Pulmonary artery endothelial cell (primary cell): ENCODE measurements at regions not wholly inside any gene's neighbourhood (a gene's known extent, or its start where the extent isn't known, plus 50 kb on each side); places are given as distances from the start of the nearest gene placed in this dataset.

ENCODE experiments used
- DNase-seq: peaks from one replicate; pipeline ENCODE4 v3.0.0-alpha.2; 2011; ENCODE audit warnings: low read depth, low spot score

GRCh38 chr19:31164791-31165251 lies 184.4 kb downstream of the TSHZ3 start:
- DNase-seq: no peak

DNA sequence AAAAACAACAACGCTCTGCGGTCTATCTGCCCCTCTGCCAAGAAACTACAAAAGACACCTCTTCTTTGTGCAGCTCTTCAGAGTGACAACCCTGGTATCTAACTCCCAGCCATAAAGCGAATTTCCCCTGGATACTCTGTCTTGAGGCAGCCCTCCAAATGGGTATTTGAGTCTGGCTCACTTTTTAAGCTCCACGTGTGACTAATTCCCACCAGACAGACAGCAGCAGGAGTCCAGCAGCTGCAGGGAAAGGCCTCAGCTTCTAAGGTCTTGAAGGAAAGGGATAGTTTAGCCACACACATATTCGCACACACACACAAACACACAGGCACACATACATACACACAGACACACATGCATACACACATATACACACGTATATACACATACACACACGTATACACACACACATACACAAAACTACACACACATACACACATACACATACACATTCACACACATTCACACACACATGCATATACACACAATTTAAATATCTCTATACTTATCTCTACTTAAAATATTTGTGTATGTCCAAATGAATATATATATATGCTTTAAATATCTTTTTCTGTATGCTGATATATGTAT lies 188.8 kb downstream of the TSHZ3 start:
- DNase-seq: no peak

GRCh38 chr19:31154021-31154420 lies 195.2 kb downstream of the TSHZ3 start:
- no peak for DNase-seq

GRCh38 chr19:31152906-31153305 lies 196.3 kb downstream of the TSHZ3 start:
- no peak for DNase-seq

- DNase-seq: no peak
Measured at GRCh38 chr19:31149441-31149941, 199.7 kb downstream of the TSHZ3 start.

GRCh38 chr19:31148671-31149070 lies 200.6 kb downstream of the TSHZ3 start:
- no peak for DNase-seq

DNA sequence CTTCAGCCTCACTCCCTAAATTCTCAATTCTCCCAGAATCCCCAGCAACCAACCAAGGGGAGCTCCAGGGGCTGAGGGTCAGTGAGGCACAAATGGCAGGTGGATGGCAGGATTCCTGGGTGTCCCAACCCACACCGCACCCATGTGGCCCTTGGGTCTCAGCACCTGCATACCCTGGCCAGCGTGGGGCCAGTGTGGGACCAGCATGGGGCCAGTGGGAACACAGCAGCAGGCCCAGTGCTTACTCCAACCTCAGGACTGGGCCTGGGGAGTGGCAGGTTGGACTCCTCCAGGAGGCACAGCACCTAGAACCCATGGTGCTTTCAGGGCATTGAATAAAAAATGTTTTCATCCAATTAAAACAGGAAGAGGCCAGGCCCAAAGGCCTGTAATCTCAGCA lies 202.0 kb downstream of the TSHZ3 start:
- no peak for DNase-seq

DNA sequence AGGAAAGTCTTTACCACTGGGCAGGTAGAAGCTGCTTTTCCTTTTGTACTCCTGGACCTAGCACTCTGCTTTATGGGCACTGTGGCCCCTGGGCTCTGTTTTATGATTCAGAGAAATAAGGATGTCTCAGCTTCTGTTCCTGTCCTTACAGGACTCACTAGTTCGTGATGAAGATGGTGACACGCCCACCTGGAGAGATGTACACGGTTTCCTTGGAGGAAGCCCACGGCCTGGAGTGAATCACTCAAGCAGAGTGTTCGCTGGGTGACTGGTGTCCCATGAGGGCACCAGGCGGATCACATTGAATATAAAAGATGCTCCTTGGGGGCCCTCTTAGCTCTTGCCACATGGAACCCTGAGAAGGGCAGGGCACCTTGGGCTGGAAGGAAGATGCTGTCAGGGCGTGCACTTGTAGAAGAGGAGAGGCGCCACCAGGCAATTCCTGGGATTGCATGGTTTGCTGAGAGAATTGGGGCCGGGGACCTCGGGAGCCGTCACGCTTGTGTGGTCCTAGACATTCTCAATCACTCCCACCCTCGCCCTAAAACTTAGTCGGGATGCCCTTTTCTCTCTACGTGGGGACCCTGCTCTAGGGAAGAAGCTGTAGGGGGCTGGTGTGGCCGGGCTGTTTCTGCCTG lies 202.6 kb downstream of the TSHZ3 start:
- DNase-seq: no peak

GRCh38 chr19:31146015-31146414 lies 203.2 kb downstream of the TSHZ3 start:
- DNase-seq: no peak

DNA sequence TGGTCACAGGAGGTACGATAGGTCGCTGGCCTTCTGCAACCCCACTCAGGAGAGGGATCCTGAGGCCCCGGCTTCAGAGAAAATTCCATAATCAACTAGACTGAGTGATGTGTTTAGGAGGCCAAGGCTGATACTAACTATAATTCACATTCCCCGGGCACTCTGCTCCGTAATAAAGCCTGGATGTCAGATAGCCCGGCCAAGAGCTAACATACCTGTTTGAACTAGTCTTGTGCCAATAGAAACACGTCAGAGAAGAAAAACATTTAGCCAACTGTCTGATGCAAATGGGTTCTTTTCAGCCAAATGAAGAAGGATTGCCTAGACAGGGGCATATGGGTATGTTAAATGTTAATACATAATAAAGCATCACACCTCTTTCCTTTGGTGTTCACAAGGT lies 204.2 kb downstream of the TSHZ3 start:
- DNase-seq: no peak

DNA sequence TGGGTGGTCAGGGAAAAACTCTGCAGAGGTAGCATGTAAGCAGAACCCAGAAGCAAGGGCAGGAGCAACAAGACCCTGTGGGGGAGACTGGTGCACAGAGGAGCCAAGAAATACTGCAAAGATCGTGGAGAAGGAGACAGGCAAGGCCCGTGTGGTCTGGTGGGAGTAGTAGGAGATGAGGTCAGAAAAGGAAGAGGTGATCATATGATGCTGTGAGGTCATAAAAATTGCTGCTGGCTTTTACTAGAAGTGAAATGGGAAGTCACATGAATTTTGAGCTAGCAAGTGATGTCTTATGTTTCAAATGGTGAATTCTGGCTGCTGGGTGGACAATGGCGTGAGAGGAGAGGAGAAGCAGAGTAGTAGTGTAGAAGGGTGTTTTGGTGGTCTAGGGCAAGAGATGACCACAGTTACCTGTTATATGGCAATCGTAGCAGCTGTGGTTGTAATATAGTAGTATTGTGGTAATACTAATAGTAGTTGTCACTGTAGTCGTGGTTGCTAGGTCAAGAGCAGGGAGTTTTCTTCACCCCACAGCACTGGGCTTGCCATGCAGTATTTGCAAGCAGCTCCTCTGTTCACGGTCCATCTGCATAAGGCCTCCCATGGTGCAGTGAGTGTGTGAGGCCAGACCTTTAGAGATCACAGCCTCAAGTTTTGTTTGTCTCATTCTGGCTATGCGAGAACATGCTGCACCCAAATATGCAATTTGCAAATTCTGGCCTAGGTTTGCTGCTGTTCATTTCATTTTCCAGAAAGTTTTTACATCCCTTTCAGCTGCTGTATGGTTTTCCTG lies 205.0 kb downstream of the TSHZ3 start:
- DNase-seq: no peak

GRCh38 chr19:31141301-31141700 lies 207.9 kb downstream of the TSHZ3 start:
- no peak for DNase-seq

- no peak for DNase-seq
Measured at GRCh38 chr19:31140717-31141116, 208.5 kb downstream of the TSHZ3 start.

DNA sequence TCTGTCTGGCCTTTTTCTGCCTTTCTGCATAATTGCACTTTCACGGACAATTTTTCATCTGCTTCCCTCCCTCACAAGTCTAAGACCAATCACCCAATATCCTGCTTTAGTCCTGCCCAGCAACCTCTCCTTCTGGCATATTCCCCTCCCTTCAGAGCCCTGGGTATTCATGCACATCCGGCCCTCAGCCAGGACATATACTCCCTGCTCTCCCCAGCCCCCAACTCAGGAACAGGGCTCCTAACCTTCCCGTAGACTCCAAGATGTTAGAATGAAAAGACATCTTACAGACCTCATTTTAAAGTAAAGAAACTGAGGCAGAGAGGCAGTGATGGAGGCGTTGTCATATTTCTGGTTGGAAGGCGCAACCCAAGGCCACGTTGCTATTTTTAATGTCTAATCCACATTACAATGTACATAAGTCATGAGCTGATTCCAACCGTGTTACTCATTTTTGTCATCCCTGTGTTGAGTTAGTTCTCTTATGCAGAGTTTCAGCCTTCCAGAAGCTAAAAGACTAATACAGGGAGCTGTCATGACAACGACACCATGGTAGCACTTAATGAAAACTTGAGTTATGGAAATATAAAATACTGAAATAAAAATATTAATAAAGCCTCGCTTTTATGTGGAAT lies 209.2 kb downstream of the TSHZ3 start:
- DNase-seq: no peak

DNA sequence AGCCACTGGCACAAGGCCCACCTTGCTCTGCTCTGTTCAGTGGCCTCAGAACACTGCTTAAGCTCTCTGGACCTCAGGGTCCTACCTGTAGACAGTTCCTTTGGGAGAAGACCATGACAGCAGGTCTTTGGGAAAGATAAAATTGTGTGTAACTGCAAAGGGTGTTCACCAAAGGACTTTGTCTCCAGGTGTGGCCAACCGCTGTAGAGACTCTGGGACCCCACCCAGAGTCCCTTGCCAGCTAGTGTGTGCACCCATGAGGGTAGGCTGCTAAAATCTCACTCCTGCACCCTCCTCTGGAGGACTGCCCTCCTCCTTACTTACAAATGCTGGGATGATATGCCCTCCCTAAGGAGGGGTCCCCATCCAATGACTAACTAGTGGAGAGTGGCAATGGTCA lies 211.2 kb downstream of the TSHZ3 start:
- no peak for DNase-seq

DNA sequence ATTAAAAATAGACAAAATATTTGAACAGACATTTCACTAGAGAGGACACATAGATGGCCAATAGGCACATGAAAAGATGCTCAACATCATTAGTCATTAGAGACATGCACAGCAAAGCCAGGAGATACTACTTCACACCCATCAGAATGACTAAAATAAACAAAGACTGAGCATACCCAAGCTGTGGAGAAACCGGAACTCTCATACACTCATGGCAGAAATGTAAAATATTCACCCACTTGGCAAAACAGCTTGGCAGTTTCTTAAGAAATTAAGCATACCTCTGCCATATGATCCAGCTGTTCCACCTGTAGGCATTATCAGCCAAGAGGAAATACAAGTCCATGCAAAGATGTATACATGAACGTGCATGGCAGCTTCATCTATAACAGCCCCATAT lies 213.4 kb downstream of the TSHZ3 start:
- DNase-seq: no peak

DNA sequence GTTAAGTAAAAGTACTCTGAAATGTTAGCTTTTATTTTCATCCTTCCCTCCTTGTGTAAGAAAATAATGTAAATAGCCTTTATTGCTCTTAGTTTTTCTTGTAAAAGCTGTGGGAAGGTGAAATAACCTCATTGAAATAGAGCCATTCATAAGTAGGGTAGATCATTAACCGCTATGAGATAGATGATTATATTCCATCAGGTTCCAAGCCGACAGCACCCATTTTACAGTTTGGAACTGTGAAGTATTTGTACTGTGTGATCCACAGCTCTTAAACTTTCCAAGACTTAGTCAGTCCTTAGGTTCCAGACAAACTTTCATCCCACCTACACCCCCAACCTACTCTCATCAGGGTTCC lies 216.5 kb downstream of the TSHZ3 start:
- DNase-seq: no peak

DNA sequence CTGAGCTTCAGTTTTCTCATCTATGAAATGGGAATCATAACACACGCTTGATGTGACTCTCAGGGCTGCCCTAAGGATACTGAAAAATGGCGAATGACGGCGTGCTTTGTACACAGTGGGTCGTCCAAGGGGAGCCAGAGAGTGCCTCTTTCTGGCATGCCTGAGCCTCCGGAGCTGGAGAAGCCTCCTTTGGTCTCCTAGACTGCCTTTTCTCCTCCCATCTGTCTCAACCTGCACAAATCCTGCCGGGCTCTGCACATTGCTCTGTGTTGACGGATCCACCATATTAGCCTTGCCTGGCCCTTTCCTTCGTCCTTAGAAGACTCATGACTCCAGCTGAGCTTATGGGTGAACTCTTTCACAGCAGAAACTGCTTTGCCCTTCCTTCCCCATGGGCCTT lies 220.9 kb downstream of the TSHZ3 start:
- DNase-seq: no peak

DNA sequence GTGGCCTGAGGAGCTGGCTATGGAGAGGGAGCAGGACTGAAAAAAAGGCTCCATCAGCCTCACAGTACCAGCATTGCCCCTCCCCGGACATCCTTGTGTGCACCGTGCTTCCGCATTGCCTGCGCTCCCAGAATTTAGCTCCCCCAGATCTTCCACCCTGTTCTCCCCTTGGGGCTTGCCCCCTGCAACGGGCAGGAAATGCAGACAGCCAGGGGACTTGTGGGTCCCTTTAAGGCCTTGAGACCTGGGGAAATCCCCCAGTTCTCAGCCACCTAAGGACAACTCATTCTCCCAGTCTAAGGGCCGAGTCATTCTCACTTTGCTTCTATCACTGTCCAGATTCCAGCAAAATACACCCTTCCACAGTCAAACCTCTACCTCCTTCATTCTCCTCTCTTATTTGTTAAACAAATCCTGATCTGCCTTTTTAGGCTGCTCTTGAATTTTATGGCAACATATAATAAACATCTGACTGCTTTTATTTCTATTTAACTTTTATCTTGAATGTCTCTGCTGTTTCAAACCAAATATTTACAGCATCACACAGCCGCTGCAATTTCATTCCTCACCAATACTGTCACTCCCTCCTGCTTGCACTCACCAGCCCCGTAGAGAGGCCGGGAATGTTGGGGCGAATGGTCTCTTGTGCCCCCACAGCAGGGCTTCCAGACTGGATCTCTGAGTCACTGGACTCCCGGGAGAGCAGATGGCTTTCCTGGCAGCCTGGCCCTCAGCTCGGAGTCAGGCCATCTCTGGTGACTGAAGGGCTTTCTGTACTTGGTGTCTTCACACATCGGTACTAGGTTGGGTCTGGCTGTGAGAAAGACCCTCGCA lies 221.9 kb downstream of the TSHZ3 start:
- DNase-seq: no peak

GRCh38 chr19:31126236-31126635 lies 223.0 kb downstream of the TSHZ3 start:
- no peak for DNase-seq

- DNase-seq: no peak
Measured at GRCh38 chr19:31125071-31125470, 224.2 kb downstream of the TSHZ3 start.
